DOHH2 (cell line): ENCODE measurements at regions not wholly inside any gene's neighbourhood (a gene's known extent, or its start where the extent isn't known, plus 50 kb on each side); places are given as distances from the start of the nearest gene placed in this dataset.

Experiments
- H3F3A ChIP-seq: fragments of 200-600 bp; sonication (generic), shearing (Covaris generic); 2 replicates; pipeline ENCODE4 v1.6.0; 2016; ENCODE audit warnings: antibody characterized with exemption, mild to moderate bottlenecking; ENCODE audit not compliant: control insufficient read depth, insufficient read depth
- H3K27ac ChIP-seq: fragments of 200-600 bp; sonication (generic); 2 replicates; pipeline ENCODE4 v1.5.1; 2014; ENCODE audit warnings: low read depth, mild to moderate bottlenecking, low read length, moderate library complexity
- H3K27me3 ChIP-seq: fragments of 200-600 bp; sonication (generic); 2 replicates; pipeline ENCODE4 v1.6.1; 2014; ENCODE audit warnings: mild to moderate bottlenecking, low read length, mixed read lengths; ENCODE audit not compliant: control insufficient read depth
- H3K36me3 ChIP-seq: fragments of 200-600 bp; sonication (generic); 2 replicates; pipeline ENCODE4 v1.6.1; 2014; ENCODE audit warnings: mild to moderate bottlenecking, low read length, moderate library complexity, mixed read lengths; ENCODE audit not compliant: control insufficient read depth
- H3K4me1 ChIP-seq: fragments of 200-600 bp; sonication (generic); 2 replicates; pipeline ENCODE4 v1.6.1; 2014; ENCODE audit warnings: mild to moderate bottlenecking, low read length, mixed read lengths; ENCODE audit not compliant: control insufficient read depth
- H3K4me2 ChIP-seq: fragments of 200-600 bp; sonication (generic); 2 replicates; pipeline ENCODE4 v1.6.0; 2014; ENCODE audit warnings: mild to moderate bottlenecking, low read length, moderate library complexity
- H3K4me3 ChIP-seq: fragments of 200-600 bp; sonication (generic); 2 replicates; pipeline ENCODE4 v1.5.1; 2014; ENCODE audit warnings: mild to moderate bottlenecking, low read length, mixed read lengths
- H3K79me2 ChIP-seq: fragments of 200-600 bp; sonication (generic); 2 replicates; pipeline ENCODE4 v1.6.1; 2014; ENCODE audit warnings: mild to moderate bottlenecking, low read length, mixed read lengths; ENCODE audit not compliant: control insufficient read depth
- H3K9me2 ChIP-seq: fragments of 200-600 bp; sonication (generic); replicated peaks from 2 replicates; pipeline ENCODE4 v1.6.1; 2014; ENCODE audit warnings: mild to moderate bottlenecking, low read length, mixed read lengths; ENCODE audit not compliant: control insufficient read depth
- H3K9me3 ChIP-seq: fragments of 200-600 bp; sonication (generic); 2 replicates; pipeline ENCODE4 v1.6.1; 2014; ENCODE audit warnings: antibody characterized with exemption, low read length, mixed read lengths; ENCODE audit not compliant: control insufficient read depth, insufficient read depth
- H4K20me1 ChIP-seq: fragments of 200-600 bp; sonication (generic); 2 replicates; pipeline ENCODE4 v1.6.0; 2014; ENCODE audit warnings: low read depth, mild to moderate bottlenecking, antibody characterized with exemption, low read length, moderate library complexity; ENCODE audit not compliant: control insufficient read depth, insufficient read depth
- EZH2phosphoT487 ChIP-seq: fragments of 200-600 bp; sonication (generic); IDR thresholded peaks from 2 replicates; pipeline ENCODE4 v1.6.1; 2017; ENCODE audit warnings: borderline replicate concordance, mild to moderate bottlenecking, antibody characterized with exemption, low read length, moderate library complexity, mixed read lengths
- TF ChIP-seq, protein P1 (sequence below): fragments of 200-600 bp; sonication (generic); IDR thresholded peaks from one replicate; pipeline ENCODE4 v1.5.1; 2014; ENCODE audit warnings: antibody characterized with exemption, mild to moderate bottlenecking, low read depth, low read length; ENCODE audit not compliant: poor library complexity, severe bottlenecking

- Histone ChIP-seq H3F3A (no peaks in the 10 kb centered on the region), H3K36me3 (no peaks in the 10 kb centered on the region), H3K27ac (no peak overlapping the region), H3K79me2 (no peaks in the 10 kb centered on the region), H3K4me1 (no peaks in the 10 kb centered on the region), H3K27me3 (no peaks in the 10 kb centered on the region), H4K20me1 (no peaks in the 10 kb centered on the region), H3K4me3 (no peak overlapping the region), H3K9me2 (no peaks in the 10 kb centered on the region), H3K4me2 (no peak overlapping the region), H3K9me3 (no peaks in the 10 kb centered on the region)
- TF ChIP-seq, protein P1, sequence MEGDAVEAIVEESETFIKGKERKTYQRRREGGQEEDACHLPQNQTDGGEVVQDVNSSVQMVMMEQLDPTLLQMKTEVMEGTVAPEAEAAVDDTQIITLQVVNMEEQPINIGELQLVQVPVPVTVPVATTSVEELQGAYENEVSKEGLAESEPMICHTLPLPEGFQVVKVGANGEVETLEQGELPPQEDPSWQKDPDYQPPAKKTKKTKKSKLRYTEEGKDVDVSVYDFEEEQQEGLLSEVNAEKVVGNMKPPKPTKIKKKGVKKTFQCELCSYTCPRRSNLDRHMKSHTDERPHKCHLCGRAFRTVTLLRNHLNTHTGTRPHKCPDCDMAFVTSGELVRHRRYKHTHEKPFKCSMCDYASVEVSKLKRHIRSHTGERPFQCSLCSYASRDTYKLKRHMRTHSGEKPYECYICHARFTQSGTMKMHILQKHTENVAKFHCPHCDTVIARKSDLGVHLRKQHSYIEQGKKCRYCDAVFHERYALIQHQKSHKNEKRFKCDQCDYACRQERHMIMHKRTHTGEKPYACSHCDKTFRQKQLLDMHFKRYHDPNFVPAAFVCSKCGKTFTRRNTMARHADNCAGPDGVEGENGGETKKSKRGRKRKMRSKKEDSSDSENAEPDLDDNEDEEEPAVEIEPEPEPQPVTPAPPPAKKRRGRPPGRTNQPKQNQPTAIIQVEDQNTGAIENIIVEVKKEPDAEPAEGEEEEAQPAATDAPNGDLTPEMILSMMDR, result no peak
- TF ChIP-seq EZH2phosphoT487, result no peak
These were observed 139.2 kb downstream of the PDCD6IP start for GRCh38 chr3:33937628-33938027.

DNA sequence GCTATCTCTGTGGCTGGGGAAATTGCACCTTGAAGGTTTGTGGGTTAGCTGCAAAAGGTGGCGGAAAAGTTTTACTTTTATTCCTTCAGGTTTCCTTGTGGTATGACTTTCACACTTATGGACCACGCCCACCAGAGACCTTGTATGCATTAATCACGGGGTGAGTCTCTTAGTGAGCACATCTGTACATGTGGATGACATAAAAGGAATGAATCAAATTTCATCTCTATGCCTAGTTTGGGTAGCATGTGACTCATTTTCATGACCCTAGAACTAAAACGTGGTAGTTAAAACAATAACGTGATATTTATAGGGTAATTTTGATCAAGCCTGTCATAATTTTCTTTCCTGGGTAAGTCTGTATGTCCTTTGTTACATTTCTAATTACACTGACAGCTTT lies 141.7 kb downstream of the PDCD6IP start:
- Histone ChIP-seq H3K9me3 (no peaks in the 10 kb centered on the region), H3K79me2 (no peaks in the 10 kb centered on the region), H3K27ac (no peak overlapping the region), H3K9me2 (no peaks in the 10 kb centered on the region), H3K27me3 (no peaks in the 10 kb centered on the region; the same call in 1 of the 2 replicates), H3K4me1 (no peaks in the 10 kb centered on the region), H3K4me2 (no peak overlapping the region), H3K36me3 (no peaks in the 10 kb centered on the region), H4K20me1 (no peaks in the 10 kb centered on the region), H3K4me3 (no peak overlapping the region), H3F3A (no peaks in the 10 kb centered on the region)
- TF ChIP-seq EZH2phosphoT487, result no peak
- TF ChIP-seq, protein P1, result no peak

GRCh38 chr3:33940736-33941135 lies 142.3 kb downstream of the PDCD6IP start:
- H3K36me3 ChIP-seq, result no peaks in the 10 kb centered on the region
- H3K4me2 ChIP-seq, result no peak overlapping the region
- H3K4me3 ChIP-seq, result no peak overlapping the region
- no peak overlapping the region for H3K27ac ChIP-seq
- H4K20me1 ChIP-seq, result no peaks in the 10 kb centered on the region
- H3K27me3 ChIP-seq, result no peaks in the 10 kb centered on the region; the same call in 1 of the 2 replicates
- H3K9me2 ChIP-seq, result no peaks in the 10 kb centered on the region
- H3K4me1 ChIP-seq, result no peaks in the 10 kb centered on the region
- no peaks in the 10 kb centered on the region for H3F3A ChIP-seq
- H3K79me2 ChIP-seq, result no peaks in the 10 kb centered on the region
- no peaks in the 10 kb centered on the region for H3K9me3 ChIP-seq
- TF ChIP-seq EZH2phosphoT487, result no peak
- TF ChIP-seq, protein P1, result no peak

DNA sequence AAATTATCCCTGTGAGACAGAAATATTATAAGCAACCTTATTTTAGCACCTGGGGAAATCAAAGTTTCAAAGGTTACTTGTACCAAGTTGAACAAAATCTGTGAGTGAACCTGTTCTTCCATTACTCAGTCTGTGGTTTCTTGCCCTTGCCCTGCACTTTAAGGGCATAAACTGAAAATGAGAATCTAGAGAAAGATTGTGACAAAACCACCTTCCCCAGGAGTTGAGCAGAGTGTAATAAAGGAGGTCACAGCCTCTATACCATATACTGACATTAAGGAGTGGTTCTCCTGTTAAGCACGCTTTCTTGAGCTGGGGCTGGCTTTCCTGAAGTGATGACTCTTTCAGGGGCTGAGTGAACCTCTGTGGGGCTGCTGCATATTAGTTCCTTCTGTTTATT lies 143.4 kb downstream of the PDCD6IP start:
- no peak overlapping the region for H3K4me3 ChIP-seq
- H3F3A ChIP-seq, result no peaks in the 10 kb centered on the region
- H3K4me1 ChIP-seq, result no peaks in the 10 kb centered on the region
- TF ChIP-seq EZH2phosphoT487, result no peak
- TF ChIP-seq, protein P1, result no peak
- no peak overlapping the region for H3K27ac ChIP-seq
- H3K9me3 ChIP-seq, result no peaks in the 10 kb centered on the region
- no peak overlapping the region for H3K4me2 ChIP-seq
- no peaks in the 10 kb centered on the region; the same call in 1 of the 2 replicates for H3K27me3 ChIP-seq
- H3K36me3 ChIP-seq, result no peaks in the 10 kb centered on the region
- H3K9me2 ChIP-seq, result no peaks in the 10 kb centered on the region
- no peaks in the 10 kb centered on the region for H4K20me1 ChIP-seq
- no peaks in the 10 kb centered on the region for H3K79me2 ChIP-seq
